ENCODE measurements at regions not wholly inside any gene's neighbourhood (a gene's known extent, or its start where the extent isn't known, plus 50 kb on each side); places are given as distances from the start of the nearest gene placed in this dataset.

DNA sequence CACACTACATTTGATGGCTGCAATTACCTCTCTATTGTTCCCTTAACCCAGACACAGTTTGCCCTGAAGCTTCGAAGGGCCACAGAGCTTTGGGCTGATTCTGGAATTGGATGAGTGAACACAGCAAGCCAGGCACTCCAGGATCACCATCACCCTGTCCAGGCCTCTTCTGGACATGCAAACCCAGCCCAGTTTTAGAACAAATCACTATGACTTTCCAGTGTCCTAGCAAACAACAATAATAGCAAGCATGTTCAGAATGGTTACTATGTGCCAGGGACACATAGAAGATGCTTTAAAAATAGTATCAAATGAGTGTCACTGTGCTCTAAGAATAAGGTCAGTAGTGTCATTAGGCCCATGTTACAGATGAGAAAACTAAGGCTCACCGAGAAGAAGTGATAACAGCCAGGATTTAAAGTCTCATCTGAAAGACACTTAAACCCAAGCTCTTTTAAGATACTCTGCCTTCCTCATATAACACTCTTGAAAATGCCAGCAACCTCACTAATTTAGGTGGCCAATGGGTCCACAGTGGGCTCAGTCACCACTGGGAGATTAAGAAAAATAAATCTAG is 191.7 kb upstream of the STK17B start:
- no peak for DNase-seq

DNA sequence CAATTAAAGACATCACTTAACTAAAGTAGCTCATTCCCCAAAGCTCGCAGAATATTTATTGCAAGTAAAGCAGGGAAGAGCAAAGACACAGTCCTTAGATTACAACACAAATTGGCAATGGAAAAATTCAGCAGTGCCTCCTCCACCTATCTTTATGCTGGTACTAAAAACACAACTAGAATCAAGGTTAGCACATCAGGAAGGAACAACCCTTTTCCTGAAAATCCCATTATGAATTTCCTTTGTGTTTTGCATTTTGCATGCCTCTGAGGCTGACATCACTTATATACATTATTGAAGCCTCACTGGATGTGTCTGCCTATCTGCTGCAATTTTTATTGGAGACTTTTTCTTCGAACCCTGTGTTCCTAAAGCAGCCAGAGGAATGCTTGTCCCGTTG is 193.8 kb upstream of the STK17B start:
- DNase-seq: no peak

DNA sequence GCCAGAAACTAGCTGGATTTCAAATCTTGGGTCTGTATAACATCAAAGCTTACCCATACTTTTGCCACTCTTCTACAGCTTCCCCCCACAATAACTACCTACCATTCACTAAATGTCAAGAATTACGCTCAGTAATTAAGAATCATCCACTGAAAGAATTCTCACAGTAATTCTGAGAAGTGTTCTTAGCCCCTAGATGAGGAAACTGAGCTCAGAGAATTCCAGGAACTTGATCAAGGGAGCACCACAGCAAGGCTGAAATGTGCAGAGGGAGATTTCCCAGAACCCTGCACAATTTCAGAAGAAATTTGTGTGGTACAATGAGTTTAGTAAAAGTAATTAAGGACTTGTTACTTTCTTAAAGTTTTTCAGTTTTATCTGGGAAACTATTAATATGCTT is 194.5 kb upstream of the STK17B start:
- no peak for DNase-seq

DNA sequence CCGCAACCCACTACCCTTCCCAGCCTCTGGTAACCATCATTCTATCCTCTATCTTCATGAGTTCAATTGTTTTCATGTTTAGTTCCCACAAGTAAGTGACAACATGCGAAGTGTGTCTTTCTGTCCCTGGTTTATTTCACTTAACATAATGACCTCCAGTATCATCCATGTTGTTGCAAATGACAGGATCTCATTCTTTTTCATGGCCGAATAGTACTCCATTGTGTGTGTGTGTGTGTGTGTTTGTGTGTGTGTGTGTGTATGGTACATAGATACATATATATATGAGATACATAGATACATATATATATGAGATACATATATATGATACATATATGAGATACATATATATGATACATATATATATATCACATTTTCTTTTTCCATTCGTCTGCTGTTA is 196.3 kb upstream of the STK17B start:
- no peak for DNase-seq

DNA sequence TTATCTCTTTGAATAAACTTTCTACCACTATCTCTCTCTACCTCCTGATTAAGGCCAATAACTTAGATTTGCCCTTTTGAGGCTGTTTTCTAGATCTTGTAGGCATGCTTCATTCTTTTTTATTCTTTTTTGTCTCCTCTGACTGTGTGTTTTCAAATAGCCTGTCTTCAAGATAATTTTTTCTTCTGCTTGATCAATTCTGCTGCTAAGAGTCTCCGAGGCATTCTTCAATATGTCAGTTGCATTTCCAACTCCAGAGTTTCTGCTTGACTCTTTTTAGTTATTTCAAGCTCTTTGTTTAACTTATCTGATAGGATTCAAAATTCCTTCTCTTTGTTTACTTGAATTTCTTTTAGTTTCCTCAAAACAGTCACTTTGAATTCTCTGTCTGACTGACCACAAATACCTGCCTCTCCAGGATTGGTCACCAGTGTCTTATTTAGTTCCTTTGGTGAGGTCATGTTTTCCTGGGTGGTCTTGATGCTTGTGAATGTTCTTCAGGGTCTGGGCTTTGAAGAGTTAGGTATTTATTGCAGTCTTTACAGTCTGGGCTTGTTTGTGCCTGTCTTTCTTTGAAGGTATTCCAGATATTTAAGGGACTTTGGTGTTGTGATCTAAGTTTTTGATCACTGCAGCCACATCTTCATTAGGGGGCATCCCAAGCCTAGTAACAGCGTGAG is 197.3 kb upstream of the STK17B start:
- no peak for DNase-seq

DNA sequence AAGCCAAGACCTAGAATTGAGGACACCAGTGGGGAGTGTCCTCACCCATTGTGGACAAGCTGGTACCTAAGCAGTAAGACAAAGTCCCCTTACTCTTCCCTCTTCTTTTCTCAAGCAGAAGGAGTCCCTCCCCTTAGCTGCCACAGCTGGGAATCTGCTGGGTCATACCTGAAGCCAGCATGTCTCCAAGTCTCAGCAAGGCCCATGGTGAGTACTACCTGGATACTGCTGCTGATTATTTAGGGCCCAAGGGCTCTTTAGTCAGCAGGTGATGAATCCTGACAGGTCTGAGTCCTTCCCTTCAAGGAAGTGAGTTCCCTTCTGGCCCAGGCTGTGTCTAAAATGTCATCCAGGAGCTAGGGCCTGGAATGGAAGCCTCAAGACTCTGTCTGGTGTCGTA is 198.6 kb upstream of the STK17B start:
- no peak for DNase-seq

DNA sequence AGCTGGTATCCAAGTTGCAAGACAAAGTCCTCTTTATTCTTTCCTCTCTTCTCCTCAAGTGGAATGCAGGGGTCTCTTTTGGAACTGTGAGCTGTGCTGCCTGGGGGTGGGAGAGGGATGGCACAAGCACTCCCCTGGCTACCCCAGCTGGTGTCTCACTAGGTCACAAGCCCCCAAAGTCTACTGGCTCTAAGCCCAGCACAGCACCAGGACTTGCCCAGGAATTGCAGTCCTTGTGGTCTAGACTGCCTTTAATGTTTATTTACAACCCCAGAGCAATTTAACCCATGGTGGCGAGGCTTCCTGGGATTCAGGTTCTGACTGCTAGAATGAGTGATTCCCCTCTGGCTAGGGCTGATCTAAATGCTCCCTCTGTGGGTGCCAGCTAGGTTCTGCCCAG is 199.0 kb upstream of the STK17B start:
- DNase-seq: no peak

DNA sequence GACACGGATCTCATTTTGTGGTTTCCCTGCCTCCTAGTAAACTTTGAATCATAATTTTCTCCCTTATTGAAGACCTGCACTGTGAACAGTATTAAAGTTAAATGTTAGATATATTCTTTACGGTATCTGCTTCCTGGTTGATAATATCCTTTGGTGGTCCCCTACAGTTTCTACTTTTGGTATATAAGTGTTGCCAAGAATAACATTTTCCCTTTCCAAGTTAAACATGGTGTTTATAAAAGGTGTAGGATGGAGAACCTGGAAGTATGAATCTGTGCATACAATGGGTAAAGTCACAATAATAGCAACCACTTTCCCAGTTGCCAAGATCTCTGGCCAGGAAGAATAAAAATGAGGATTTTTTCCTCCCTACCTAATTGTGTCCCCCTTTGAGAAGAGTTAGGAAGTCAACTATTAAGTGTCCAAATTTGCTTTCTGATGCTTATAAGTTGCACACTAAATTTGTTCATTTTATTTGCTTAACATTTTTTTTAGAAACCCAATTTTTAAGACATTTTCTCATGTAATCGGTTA is 201.0 kb upstream of the STK17B start:
- no peak for DNase-seq

DNA sequence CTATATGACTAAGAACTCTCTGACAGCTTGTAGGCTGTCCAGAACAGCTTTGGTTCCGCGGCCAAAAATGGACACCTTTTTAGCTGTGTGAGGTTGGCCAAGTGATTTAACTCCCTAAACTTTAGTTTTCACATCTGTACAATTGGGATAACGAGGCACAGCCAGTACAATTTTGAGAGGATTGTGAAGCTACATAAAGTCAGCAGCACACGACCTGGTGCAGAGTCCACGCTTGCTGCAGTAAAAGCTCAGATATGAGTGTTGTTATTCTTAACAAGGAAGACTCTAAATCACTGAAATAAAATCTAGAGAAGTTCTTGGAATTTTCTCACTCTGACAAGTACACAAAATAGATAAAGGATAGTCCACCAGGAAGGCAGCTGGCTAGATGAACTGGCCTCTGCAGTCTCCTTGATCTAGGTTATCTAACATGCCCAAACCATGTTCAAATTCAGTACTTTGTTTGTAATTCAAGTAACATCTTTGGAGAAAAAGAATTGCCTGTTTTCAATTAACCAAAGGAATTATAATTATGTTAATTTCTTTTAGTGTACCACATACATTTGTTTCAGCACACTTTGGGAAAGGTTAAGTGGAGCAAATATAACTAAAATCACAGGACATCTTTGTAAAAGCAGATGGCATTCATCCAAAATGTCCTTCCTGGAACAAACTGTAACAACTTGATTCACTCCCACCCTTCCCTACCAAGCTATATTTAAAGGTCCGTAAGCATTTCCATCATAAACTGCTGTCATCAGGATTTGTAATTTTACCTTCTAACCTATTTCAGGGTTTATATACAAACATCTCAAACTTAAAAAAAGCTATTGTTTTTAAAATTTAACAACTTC is 201.7 kb upstream of the STK17B start:
- no peak for DNase-seq

DNA sequence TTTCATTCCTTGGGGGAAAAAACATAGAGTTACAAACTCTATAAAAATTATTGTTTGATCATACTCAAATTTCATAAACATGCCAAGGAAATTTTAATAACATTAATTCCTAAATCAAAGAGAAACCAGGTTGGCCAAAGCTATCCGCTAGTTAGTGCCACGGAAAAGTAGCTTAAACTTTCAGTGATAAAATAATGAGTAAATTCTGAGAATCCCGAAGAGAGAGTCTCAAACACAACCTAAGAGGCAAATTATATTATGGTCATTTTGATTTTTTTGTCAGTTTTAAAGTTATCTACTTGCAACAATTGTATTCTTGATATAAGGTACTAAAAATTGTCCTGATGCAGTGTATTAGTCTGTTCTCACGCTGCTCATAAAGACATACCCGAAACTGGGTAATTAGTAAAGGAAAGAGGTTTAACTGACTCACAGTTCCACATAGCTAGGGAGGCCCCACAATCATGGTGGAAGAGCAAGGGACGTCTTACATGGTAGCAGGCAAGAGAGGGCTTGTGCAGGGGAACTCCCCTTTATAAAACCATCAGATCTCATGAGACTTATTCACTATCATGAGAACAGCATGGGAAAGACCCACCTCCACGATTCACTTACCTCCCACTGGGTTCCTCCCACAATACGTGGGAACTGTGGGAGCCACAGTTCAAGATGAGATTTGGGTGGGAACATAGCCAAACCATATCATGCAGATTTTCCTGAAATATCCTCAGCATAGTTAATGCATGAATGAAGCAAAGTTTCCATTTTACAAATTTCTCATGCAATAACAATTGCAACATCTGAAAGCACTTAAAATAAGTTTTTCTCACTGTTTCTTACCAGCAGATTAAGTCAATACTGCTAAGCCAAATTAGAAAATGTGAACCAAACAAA is 205.9 kb upstream of the STK17B start:
- no peak for DNase-seq

DNA sequence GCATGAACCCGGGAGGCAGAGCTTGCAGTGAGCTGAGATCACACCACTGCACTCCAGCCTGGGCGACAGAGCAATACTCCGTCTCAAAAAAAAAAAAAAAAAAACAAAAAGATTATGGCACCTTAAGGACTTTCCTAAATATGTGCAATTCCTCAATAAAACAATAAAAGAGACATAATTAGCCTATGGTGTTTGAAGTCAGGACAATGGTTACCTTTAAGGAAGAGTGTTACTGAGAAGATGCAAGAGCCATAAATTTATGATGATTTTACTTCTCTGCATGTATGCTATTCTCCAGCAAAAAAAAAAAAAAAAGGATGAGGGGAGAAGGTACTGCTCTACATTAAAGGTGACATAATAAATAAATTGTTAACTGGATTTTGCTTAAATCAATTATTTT is 208.2 kb upstream of the STK17B start:
- DNase-seq: no peak

DNA sequence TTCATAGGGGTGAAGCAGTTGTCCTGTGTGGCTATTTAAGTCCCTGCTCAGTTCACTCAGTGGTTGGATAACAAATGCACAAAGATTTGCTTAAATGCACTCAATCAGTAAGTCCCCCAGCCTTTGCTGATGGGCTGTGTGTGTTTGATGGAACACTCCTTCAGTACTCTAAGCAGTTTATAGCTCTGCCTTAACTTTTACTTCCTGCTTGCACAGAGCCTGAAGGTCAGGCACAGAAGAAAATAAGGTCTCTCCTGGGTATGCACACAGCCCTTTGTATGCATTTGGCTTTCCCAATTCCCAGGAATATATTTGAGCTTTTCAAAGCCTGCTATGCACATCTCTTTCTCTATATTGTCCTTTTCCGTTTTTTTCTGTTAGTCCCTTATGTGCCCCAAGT is 208.7 kb upstream of the STK17B start:
- DNase-seq: no peak

DNA sequence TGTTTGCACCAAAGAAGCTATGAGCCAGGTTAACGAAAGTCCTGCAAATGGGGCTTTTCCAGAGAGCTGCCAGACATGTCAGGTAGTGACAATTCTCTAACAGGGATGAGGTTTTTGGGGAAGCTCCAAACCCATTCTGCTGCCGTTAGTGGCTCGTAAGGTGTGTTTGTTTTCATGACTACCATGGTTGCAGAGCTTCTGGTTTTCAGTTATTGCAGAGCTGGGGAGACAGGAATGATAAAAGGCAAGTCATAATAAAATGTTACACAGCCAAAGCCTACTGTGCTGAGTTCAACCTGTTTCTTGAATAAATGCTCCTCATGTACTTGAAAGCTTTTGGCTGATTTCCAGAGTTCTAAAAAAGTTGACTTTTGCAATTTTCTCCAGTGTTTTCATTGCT is 209.2 kb upstream of the STK17B start:
- DNase-seq: no peak

DNA sequence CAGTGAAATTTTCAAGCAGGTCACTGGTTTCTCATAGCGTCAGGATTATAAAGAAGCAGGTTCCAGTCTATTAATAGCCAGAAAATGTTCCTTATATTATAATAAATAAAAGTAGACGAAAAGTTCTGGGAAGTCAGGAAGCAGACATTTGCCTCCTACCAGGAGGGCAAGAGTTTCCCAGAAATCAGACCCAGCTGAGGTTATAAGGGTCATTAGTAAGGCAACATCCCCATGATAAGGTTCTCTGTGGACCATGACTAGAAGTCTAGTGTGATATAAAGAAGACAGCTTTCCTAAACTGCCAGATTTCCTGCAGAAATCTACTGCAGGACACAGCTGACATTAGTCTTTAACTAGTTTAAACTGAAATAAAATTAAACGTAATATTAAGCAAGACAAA is 210.1 kb upstream of the STK17B start:
- no peak for DNase-seq

DNA sequence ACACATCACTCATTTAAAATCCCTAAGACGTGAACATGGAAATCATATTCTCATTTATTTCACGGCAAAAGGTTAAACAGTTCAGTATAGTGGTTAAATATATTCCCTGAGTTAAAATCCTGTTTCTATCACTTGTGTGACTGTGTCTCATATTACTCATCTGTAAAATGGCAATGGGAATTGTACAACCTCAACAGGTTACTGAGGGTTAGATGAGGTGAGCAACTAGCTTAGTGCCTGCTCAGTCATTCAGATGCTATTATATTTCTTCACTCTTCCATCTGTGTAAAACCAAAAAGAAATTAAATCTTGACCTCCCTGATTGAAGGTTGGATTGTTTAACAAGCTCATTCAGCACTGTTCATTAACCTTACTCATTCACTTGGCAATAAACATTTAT is 212.4 kb upstream of the STK17B start:
- DNase-seq: no peak

DNA sequence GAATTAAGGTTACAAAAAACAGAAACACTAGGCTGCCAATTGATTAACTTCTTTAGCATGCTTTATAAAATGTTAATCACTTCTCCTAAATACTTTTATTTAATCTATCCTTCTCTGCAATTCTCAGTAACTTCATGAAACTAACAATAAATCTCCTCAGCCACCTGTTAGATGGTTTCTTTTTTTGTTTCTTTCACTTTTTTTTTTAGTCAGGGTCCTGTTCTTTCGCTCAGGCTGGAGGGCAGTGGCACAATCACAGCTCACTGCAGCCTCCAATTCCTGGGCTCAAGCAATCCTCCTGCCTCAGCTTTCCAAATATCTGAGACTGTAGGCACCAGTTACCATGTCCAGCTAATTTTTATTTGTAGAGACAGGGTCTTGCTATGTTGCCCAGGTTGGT is 213.4 kb upstream of the STK17B start:
- no peak for DNase-seq

DNA sequence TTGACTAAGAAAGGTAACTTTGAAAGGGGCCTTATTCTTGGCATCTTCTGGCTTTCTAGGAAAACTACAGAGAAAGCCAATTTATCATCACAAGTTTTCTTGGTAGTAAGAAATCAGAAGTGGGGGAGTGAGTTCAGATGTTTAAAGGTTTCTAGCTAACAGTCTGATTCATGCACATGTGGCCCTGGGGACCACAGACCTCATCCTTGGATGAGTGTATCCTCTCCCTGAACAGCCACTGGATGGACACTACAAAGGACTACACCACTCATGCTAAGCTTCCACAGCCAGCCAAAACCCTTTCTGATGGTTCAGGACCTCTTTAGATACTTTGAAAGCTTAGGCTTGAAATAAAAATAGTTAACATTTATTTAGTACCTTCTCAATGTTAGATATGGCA is 218.3 kb upstream of the STK17B start:
- no peak for DNase-seq

DNA sequence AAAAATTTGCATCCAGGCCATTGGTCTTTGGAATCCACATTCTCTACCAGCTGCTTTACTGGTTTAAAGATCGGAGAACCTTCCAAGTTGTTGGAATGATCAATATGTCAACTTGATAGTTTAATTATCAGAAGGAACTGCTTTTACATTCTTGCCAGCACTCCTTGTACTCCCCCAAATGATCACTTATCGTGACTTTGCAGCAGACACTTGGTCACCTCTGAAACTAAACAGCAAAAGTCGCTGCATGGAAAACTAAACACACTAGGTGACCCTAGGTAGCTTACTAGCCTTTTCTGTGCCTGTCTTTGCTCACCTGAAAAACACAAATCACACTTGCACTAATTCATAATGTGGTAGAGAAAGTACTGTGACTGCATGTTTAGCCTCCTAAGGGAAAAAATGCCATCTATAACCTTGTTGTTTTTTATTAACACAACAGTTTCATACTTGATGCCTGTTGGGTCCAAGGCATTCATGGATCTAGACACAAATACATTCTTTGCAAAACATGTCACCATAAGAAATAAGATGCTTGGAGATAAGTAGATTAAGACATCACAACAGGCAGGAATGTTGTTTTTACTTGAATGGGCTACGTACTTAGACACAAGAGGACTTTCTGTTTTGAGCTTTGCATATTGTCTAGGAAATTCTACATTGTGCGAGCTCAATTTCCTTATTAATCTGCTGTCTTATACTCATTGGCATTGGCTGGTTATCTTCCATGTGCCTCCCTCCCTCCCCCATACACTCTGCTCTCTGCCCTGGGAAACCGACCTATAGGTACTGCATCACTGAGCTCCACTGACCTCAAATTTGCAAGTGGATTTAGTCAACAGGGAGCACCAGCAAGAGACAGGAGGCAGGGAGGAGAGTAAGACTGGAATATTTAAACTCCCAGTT is 219.1 kb upstream of the STK17B start:
- no peak for DNase-seq

DNA sequence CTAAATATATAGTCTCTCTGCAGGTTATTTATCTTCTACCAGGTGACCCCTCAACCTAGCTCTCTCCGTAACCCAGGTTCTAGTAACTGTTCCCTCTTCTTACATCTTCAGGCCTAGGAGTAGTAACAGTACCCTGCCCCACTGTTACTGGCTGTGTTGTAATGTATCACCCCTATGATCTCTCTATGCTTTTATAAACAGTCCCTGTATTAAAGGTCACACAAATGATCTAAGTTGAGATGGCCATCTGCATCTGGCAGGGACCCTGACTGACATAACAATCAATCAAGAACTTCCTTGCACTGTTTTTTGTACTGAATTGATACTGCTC is 219.7 kb upstream of the STK17B start:
- no peak for DNase-seq

DNA sequence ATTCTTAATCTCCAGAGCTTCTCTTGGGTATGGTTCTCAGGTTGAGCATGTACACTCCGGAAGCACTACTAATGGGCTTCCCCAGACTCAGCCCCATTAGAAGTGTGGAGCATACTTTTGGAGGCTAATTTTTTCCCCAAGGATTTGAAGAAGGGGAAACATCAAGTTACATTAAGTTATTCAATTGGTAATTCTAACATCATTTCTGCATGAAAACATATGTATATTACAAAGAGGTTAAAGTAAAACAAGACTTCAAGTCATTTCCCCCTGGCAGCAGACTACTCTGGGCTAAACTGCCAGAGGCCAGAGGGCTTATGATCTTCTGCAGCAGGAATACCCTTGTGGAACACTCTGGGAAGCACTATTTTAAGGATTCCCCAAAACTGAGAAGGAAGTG is 227.7 kb upstream of the STK17B start:
- no peak for DNase-seq

DNA sequence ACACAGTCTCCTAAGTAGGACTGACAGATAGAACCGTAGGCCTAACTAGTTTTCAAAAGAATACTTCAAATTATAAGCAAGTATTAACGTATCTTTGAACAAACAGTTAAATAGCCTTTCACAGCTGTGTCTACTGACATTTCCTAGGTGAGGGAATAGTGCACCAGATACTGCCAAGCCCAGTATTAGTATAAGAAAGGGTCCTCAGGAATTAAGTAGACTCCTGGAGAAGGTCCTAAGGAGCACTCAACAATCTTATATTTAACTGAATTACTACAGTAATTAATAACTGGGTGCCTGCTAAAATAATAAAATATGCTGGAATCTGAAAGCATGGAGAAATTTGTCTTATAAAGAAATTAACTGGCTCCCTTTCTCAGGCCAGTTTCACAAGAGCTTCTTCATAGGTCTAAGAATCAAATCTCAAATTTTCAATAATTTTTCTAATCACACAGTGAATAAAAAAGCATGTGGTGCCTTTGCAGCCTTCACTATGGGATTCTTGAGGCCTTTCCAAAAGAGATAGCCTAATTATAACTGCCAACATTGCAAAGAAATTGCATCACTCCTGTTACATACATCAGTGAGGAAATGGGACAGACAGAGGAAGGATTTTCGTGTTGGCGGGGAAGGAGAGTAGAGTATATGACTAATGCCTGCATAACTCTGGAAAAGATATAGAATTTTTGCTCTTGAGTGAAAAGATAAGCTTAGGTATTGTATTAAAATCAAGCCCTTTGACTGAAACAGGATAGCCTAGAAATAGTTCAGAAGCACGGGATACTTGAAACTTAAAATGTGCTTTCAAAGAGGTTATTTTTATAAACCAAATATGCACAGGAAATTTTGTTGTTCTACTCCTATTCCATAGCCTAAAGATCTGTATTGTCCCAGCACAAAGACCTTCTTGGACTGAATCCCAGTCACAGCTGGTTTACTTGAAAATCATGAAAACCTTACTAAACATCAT is 228.6 kb upstream of the STK17B start:
- DNase-seq: no peak

Data from NCI-H1092 (cell line).